Upper lobe of right lung (tissue), 1 donor: ENCODE measurements at regions not wholly inside any gene's neighbourhood (a gene's known extent, or its start where the extent isn't known, plus 50 kb on each side); places are given as distances from the start of the nearest gene placed in this dataset.

ENCODE experiments used
- ATAC-seq: fragments of 200-7000 bp; cut with Tn5 transposase; one replicate; pipeline ENCODE4 v1.9.1; 2020; ENCODE audit warnings: mild to moderate bottlenecking, moderate library complexity
- DNase-seq: peaks from one replicate; pipeline ENCODE4 v3.0.0-alpha.2; 2020
- H3K27ac ChIP-seq: fragments of 200-600 bp; one replicate; pipeline ENCODE4 v1.8.0; 2022
- H3K27me3 ChIP-seq: fragments of 200-600 bp; one replicate; pipeline ENCODE4 v1.8.0; 2022; ENCODE audit warnings: mild to moderate bottlenecking
- H3K36me3 ChIP-seq: fragments of 200-600 bp; one replicate; pipeline ENCODE4 v1.8.0; 2022
- H3K4me1 ChIP-seq: fragments of 200-600 bp; one replicate; pipeline ENCODE4 v1.8.0; 2022
- H3K4me3 ChIP-seq: fragments of 200-600 bp; one replicate; pipeline ENCODE4 v1.8.0; 2022; ENCODE audit warnings: mild to moderate bottlenecking
- H3K9me3 ChIP-seq: fragments of 200-600 bp; one replicate; pipeline ENCODE4 v1.8.0; 2022
- intact Hi-C: fragments of 100-400 bp; cut with DNase I; formaldehyde crosslinking; loops from one replicate; pipeline ENCODE4 v1.11.0; 2022
- TF ChIP-seq, protein P1 (sequence below): fragments of 200-600 bp; IDR thresholded peaks from one replicate; pipeline ENCODE4 v1.8.0; 2022; ENCODE audit warnings: antibody characterized with exemption
- donor health status: DM: no; HTN: yes; CAD: no; lungs with severe emphysema.

DNA sequence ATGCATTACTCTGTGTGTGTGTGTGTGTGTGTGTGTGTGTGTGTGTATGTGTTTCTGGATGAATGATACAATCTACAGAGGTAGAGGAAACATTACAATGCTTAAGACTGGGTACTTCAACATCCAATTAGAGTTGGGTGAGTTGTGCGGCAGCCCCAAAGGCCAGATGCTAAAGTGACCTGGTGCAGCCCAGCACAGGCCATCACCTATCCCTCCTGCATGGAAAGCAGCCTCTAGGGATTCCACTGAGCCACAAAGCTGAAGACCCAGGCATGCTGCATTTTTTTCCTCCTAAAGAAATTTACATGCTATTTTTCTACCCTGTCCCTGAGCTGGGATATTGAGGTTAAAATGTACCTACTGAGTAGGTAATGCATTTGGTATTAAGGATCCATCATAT is 79.1 kb upstream of the ETAA1 start:
- no peak for ATAC-seq
- Histone ChIP-seq H3K27ac (no peak overlapping the region), H3K4me3 (no peak overlapping the region), H3K4me1 (no peaks in the 10 kb centered on the region), H3K9me3 (no peaks in the 10 kb centered on the region), H3K27me3 (no peaks in the 10 kb centered on the region), H3K36me3 (no peaks in the 10 kb centered on the region)
- DNase-seq, result no peak
- intact Hi-C loops, result no loop called here
- TF ChIP-seq, protein P1, sequence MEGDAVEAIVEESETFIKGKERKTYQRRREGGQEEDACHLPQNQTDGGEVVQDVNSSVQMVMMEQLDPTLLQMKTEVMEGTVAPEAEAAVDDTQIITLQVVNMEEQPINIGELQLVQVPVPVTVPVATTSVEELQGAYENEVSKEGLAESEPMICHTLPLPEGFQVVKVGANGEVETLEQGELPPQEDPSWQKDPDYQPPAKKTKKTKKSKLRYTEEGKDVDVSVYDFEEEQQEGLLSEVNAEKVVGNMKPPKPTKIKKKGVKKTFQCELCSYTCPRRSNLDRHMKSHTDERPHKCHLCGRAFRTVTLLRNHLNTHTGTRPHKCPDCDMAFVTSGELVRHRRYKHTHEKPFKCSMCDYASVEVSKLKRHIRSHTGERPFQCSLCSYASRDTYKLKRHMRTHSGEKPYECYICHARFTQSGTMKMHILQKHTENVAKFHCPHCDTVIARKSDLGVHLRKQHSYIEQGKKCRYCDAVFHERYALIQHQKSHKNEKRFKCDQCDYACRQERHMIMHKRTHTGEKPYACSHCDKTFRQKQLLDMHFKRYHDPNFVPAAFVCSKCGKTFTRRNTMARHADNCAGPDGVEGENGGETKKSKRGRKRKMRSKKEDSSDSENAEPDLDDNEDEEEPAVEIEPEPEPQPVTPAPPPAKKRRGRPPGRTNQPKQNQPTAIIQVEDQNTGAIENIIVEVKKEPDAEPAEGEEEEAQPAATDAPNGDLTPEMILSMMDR, result no peak

DNA sequence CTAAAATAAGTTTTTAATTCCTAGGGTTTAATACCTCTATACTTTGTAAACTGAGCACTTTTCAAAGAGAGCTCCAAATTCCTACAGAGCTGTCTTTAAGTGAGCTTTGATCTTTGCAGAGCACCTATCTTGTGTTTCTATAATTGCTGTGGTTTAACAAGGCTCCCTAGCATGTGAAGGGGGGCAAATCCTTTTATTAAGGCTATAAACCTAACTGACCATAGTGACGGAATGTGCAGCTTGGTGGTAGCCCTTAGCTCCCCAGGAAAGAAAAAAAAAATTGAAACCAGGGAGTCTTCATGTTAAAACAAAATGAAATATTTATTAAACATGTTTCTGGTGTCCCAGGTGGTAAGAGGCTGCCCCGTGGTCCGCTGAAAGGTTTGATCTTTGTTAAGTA is 78.6 kb upstream of the ETAA1 start:
- no peaks in the 10 kb centered on the region for H3K27me3 ChIP-seq
- intact Hi-C loops, result no loop called here
- H3K27ac ChIP-seq, result no peak overlapping the region
- H3K4me1 ChIP-seq, result no peaks in the 10 kb centered on the region
- H3K4me3 ChIP-seq, result no peak overlapping the region
- DNase-seq (no peak), ATAC-seq (no peak)
- no peaks in the 10 kb centered on the region for H3K36me3 ChIP-seq
- TF ChIP-seq, protein P1, result no peak
- H3K9me3 ChIP-seq, result no peaks in the 10 kb centered on the region

DNA sequence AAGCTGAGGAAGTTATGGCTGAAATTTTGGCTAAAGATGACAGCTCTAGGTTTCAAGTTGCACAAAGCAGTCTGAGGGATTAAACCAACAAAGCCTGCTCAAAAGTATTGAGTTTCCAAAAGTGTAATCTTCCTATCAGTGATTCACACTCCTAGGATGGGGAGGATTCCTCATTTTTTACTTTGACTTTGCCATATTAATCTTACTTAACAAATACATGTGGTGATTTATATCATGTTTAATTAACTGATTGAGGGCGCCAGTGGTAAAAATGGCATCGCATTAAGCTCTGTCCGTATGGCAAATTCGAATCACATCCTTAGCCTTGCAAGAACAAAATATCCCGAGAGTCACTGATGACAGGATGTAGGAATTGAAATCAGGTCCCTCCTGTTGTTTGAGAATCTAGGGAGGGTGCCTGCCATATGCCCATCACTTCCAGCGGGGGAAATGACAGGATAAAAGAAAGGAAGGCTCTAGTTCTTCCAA is 78.1 kb upstream of the ETAA1 start:
- Histone ChIP-seq H3K4me1 (no peaks in the 10 kb centered on the region), H3K9me3 (no peaks in the 10 kb centered on the region), H3K4me3 (no peak overlapping the region), H3K27ac (no peak overlapping the region), H3K36me3 (no peaks in the 10 kb centered on the region), H3K27me3 (no peaks in the 10 kb centered on the region)
- intact Hi-C loops, result no loop called here
- DNase-seq (no peak), ATAC-seq (no peak)
- TF ChIP-seq, protein P1, result no peak

DNA sequence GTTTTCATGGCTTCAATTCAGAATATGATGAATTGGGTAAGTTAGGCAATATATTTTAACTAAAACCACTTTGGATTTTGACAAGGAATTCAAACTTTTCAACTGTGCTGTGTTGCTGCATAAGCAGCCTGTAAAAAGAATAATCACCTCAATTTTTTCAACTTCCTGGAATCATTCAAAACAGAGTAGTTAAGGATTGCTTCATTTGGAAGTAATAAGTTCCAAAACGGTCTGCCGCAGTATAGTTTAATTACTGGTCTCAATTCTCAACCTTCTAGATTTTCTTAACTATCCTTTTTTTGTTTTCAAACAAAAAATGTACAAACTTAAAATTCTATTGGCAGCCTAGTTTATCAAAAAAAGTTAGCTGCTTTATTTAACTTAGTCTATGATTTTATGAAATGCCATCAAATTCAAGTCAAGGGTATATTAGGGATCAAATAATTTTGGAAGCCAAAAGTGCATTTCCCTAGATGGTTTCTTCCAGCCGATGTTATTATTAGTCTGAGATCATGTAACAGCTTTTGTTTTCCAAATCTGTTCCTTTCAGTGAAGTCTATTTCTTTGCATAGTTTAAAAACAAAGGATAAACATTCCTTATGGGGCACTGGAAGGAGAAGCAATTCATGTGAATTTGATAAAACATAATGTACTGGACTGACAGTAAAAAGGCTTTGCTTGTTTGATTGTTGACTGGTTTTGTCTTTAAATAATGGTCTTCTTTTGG is 76.1 kb upstream of the ETAA1 start:
- no peaks in the 10 kb centered on the region for H3K4me1 ChIP-seq

DNA sequence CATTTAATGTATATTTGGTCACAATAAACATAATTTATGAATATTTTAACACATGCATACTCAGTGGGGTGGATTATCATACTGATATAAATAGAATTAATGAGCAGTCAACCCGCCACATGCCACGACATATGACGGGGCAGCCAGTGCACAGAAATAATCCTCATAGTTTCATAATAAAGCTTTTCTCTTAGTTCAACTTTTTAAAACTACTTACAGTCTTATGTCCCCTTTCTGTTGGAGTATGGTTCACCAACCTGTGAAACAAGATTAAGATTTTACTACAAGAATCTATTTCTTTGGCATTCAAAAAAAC is 75.6 kb upstream of the ETAA1 start:
- H3K9me3 ChIP-seq, result no peaks in the 10 kb centered on the region
- no peak overlapping the region for H3K4me3 ChIP-seq
- TF ChIP-seq, protein P1, result no peak
- intact Hi-C loops, result no loop called here
- H3K36me3 ChIP-seq, result no peaks in the 10 kb centered on the region
- DNase-seq (no peak), ATAC-seq (no peak)
- H3K4me1 ChIP-seq, result no peaks in the 10 kb centered on the region
- H3K27ac ChIP-seq, result no peak overlapping the region
- H3K27me3 ChIP-seq, result no peaks in the 10 kb centered on the region

More for the DNA sequence above, 76.1 kb upstream of the ETAA1 start:
- no peak overlapping the region for H3K4me3 ChIP-seq
- ATAC-seq (no peak), DNase-seq (no peak)
- no peaks in the 10 kb centered on the region for H3K9me3 ChIP-seq
- intact Hi-C loops, result no loop called here
- no peaks in the 10 kb centered on the region for H3K27me3 ChIP-seq
- H3K27ac ChIP-seq, result no peak overlapping the region
- no peaks in the 10 kb centered on the region for H3K36me3 ChIP-seq
- TF ChIP-seq, protein P1, result no peak
